GM12878 (cell line): ENCODE measurements at regions not wholly inside any gene's neighbourhood (a gene's known extent, or its start where the extent isn't known, plus 50 kb on each side); places are given as distances from the start of the nearest gene placed in this dataset.

Experiments
- ATAC-seq: fragments of 200-7000 bp; cut with Tn5 transposase; 3 replicates; pipeline ENCODE4 v1.9.1; 2020; ENCODE audit warnings: mild to moderate bottlenecking, moderate library complexity
- BruUV-seq: library from RNA; stranded (reverse); fragments of 400-500 nt; replicated peaks from 2 replicates; lab custom pipeline; 2021; lab: Mats Ljungman, UMichigan
- CTCF ChIA-PET: fragments of 300-600 bp; sonication (Branson Sonifier 250); formaldehyde crosslinking; extraction: SDS; loops from one replicate; lab custom pipeline; 2021; ENCODE audit warnings: inconsistent platforms; lab: Yijun Ruan, JAX
- POLR2A ChIA-PET: fragments of 350-600 bp; formaldehyde crosslinking; extraction: SDS; loops from one replicate; lab custom pipeline; 2021; ENCODE audit warnings: inconsistent platforms; lab: Charles Lee
- RAD21 ChIA-PET: fragments of 300-600 bp; sonication (Branson Sonifier 250); formaldehyde crosslinking; loops from one replicate; lab custom pipeline; 2023; ENCODE audit warnings: antibody characterized with exemption; ENCODE audit not compliant: unreplicated experiment; lab: Charles Lee
- SMC1A ChIA-PET: fragments of 300-600 bp; sonication (Branson Sonifier 250); formaldehyde crosslinking; loops from one replicate; lab custom pipeline; 2023; ENCODE audit not compliant: unreplicated experiment, uncharacterized antibody; lab: Charles Lee
- DNase-seq: peaks from one replicate; pipeline ENCODE4 v3.0.0-alpha.2; 2011; ENCODE audit warnings: low read depth, low spot score
- FAIRE-seq: peaks from 3 replicates; lab custom pipeline; 2011; peaks lifted over from hg19 to GRCh38; lab: Jason Lieb, UNC
- H2AFZ ChIP-seq: 2 replicates; pipeline ENCODE4 v1.6.0; 2011; ENCODE audit warnings: low read depth, low read length, control low read depth; ENCODE audit not compliant: control insufficient read depth
- H3K27ac ChIP-seq: 2 replicates; pipeline ENCODE4 v1.5.1; 2011; ENCODE audit warnings: control low read depth; ENCODE audit not compliant: control insufficient read depth, insufficient read depth
- H3K27me3 ChIP-seq, 2 experiments: replicated peaks in 1 of 2; 2 replicates each; pipeline versions ENCODE4 v1.6.0 to v1.6.1; 2011; ENCODE audit warnings: low read length in 1 of 2; ENCODE audit not compliant: control insufficient read depth in 2 of 2, insufficient read depth in 2 of 2
- H3K36me3 ChIP-seq, 2 experiments: 2 replicates each; pipeline ENCODE4 v1.5.1; 2011; ENCODE audit warnings: low read length in 1 of 2; ENCODE audit not compliant: control insufficient read depth in 2 of 2, insufficient read depth in 2 of 2
- H3K4me1 ChIP-seq: 2 replicates; pipeline ENCODE4 v1.6.1; 2011; ENCODE audit warnings: mild to moderate bottlenecking, low read length, moderate library complexity, mixed read lengths; ENCODE audit not compliant: control insufficient read depth, insufficient read depth
- H3K4me2 ChIP-seq: 2 replicates; pipeline ENCODE4 v1.6.0; 2011; ENCODE audit warnings: control low read depth; ENCODE audit not compliant: control insufficient read depth, insufficient read depth
- H3K4me3 ChIP-seq: fragments of 200-600 bp; sonication (generic); 2 replicates; pipeline ENCODE4 v1.5.1; 2016
- H3K79me2 ChIP-seq: 2 replicates; pipeline ENCODE4 v1.6.0; 2011; ENCODE audit warnings: low read length; ENCODE audit not compliant: control insufficient read depth, insufficient read depth
- H3K9ac ChIP-seq: 2 replicates; pipeline ENCODE4 v1.8.0; 2011; ENCODE audit warnings: low read length, control low read depth, mixed read lengths; ENCODE audit not compliant: control insufficient read depth, insufficient read depth
- H3K9me3 ChIP-seq: replicated peaks from 3 replicates; pipeline ENCODE4 v1.5.1; 2011; ENCODE audit warnings: mild to moderate bottlenecking, low read length; ENCODE audit not compliant: control insufficient read depth, insufficient read depth
- H4K20me1 ChIP-seq: 2 replicates; pipeline ENCODE4 v1.6.0; 2011; ENCODE audit not compliant: control insufficient read depth, insufficient read depth
- BHLHE40 ChIP-seq, 2 experiments: fragments of 450-650 bp in 1 of 2; IDR thresholded peaks; 2 replicates each; pipeline ENCODE4 v1.6.1; 2011 to 2017; ENCODE audit warnings: low read depth in 2 of 2, borderline replicate concordance in 1 of 2, improper control_type of control experiment in 1 of 2, low read length in 1 of 2, mild to moderate bottlenecking in 1 of 2
- E4F1 ChIP-seq: fragments of 450-650 bp; IDR thresholded peaks from 2 replicates; pipeline ENCODE4 v1.6.1; 2018; ENCODE audit warnings: borderline replicate concordance, mild to moderate bottlenecking; ENCODE audit not compliant: partially characterized antibody
- FOS ChIP-seq: IDR thresholded peaks from 3 replicates; pipeline ENCODE4 v1.6.1; 2011; ENCODE audit warnings: borderline replicate concordance; ENCODE audit not compliant: insufficient read length; ENCODE audit errors: extremely low read depth
- NFIC ChIP-seq: IDR thresholded peaks from 2 replicates; pipeline ENCODE4 v1.6.1; 2012; ENCODE audit warnings: low read depth, mild to moderate bottlenecking, inconsistent platforms, low read length, moderate library complexity
- REST ChIP-seq: IDR thresholded peaks from 2 replicates; pipeline ENCODE4 v1.6.1; 2012; ENCODE audit warnings: mild to moderate bottlenecking, low read depth, low read length
- SMAD5 ChIP-seq: IDR thresholded peaks from 2 replicates; pipeline ENCODE4 v1.6.1; 2016; ENCODE audit warnings: antibody characterized with exemption, low read depth
- SREBF1 ChIP-seq: IDR thresholded peaks from 2 replicates; pipeline ENCODE4 v1.6.1; 2012; ENCODE audit warnings: mild to moderate bottlenecking, low read length
- TCF7 ChIP-seq: IDR thresholded peaks from 2 replicates; pipeline ENCODE4 v1.6.1; 2014; ENCODE audit warnings: antibody characterized with exemption, borderline replicate concordance
- ZSCAN29 ChIP-seq: fragments of 450-650 bp; IDR thresholded peaks from 2 replicates; pipeline ENCODE4 v1.6.1; 2017; ENCODE audit warnings: mild to moderate bottlenecking, moderate library complexity
- WGBS: methylation state at CpG from one replicate; pipeline ENCODE4 v1.1.6; 2016; ENCODE audit warnings: low lambda C conversion rate; ENCODE audit not compliant: insufficient replicate concordance, insufficient coverage; ENCODE audit errors: missing lambda C conversion rate; 5-methylcytosine and 5-hydroxymethylcytosine counted together
- in situ Hi-C: fragments of 300-500 bp; cut with MboI; formaldehyde crosslinking; loops from 9 replicates; pipeline ENCODE4 v1.14.3; 2018; ENCODE audit warnings: mixed read lengths
- intact Hi-C: fragments of 100-400 bp; cut with micrococcal nuclease; formaldehyde crosslinking; loops from one replicate; pipeline ENCODE4 v1.14.2; 2022; ENCODE audit not compliant: unreplicated experiment

- TF ChIP-seq E4F1: no peak
Observed at GRCh38 chr5:147075187-147075586, 159.6 kb upstream of the STK32A start (continued).

DNA sequence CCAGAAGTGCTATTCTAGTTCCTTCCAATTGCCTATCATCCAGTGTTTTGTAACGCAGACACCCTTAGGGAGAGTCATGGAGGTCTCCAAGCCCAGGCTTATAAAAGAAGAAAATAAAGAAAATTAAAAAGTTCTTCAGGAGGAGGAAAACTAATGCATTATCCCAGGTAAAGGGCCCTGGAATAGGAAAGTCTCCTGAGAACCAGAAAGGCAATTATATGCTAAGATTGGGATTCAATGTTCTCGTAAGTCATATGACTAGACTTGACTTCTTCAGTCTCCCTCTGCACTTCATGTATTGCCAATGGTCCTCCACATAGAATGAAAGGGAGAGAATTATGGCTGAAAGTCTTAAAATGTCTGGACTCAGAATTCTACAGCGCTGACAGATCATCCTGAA is 154.4 kb upstream of the STK32A start:
- no peak for ATAC-seq

DNA sequence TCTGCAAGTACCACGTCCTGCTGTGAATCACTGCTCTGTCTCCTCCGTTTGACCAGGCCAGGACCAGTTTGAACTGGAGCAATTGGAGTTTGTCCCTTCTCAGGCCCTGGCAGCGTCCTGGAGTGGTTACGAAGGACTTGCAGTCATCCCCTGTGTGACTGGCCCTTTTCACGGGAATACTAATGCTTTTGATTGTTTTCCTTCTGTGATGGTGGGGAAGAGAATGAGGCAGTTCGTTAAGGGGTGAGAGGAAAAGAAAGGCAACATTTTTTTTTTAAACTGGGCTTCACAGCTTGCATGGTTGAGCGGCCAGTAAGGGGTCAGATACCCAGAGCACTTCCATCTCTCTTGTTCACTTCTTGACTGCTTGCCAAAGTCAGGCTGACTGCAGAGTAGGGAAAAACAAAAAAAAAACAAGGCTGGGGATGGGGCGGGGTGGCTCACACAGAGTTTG is 153.5 kb upstream of the STK32A start:
- ChIA-PET CTCF (no interaction called here), RAD21 (no interaction called here), SMC1A (no interaction called here), POLR2A (no interaction called here)
- Histone ChIP-seq H3K36me3 (no peaks in the 10 kb centered on the region), H4K20me1 (no peaks in the 10 kb centered on the region), H2AFZ (no peak overlapping the region), H3K27me3 (no peaks in the 10 kb centered on the region), H3K79me2 (no peaks in the 10 kb centered on the region), H3K4me3 (no peak overlapping the region), H3K9ac (no peak overlapping the region), H3K27ac (no peak overlapping the region), H3K4me1 (no peaks in the 10 kb centered on the region), H3K4me2 (no peak overlapping the region), H3K9me3 (no peaks in the 10 kb centered on the region)
- no peak for DNase-seq
- FAIRE-seq: no peak
- intact Hi-C loops: no loop called here
- no TSS peak for BruUV-seq
- WGBS: 26% methylated on average over 8 of the region's 8 CpGs
- in situ Hi-C loops: no loop called here
- ATAC-seq: no peak
- TF ChIP-seq NFIC (no peak), TCF7 (no peak), REST (no peak), ZSCAN29 (no peak), SREBF1 (no peak), FOS (no peak), SMAD5 (no peak)

More for the DNA sequence above, 154.4 kb upstream of the STK32A start:
- SMC1A ChIA-PET: no interaction called here
- Histone ChIP-seq H2AFZ (no peak overlapping the region), H3K79me2 (no peaks in the 10 kb centered on the region), H3K4me3 (no peak overlapping the region), H3K4me2 (no peak overlapping the region)
- TF ChIP-seq BHLHE40 (IDR thresholded peaks at IDR 0.05; ENCODE audit: borderline replicate concordance in 1 of 2, low read depth in 2 of 2, low read length in 1 of 2): no peak
- TF ChIP-seq, all 136 proteins: peak for 0
- WGBS: 57% methylated on average over 3 of the region's 3 CpGs
- Histone ChIP-seq H4K20me1 (no peaks in the 10 kb centered on the region), H3K27ac (no peak overlapping the region), H3K4me1 (no peaks in the 10 kb centered on the region), H3K36me3 (no peaks in the 10 kb centered on the region), H3K9me3 (no peaks in the 10 kb centered on the region), H3K27me3 (no peaks in the 10 kb centered on the region), H3K9ac (no peak overlapping the region)
- ChIA-PET RAD21 (no interaction called here), CTCF (no interaction called here), POLR2A (no interaction called here)
- no TSS peak for BruUV-seq
- FAIRE-seq (no peak), DNase-seq (no peak)
- intact Hi-C loops (no loop called here), in situ Hi-C loops (no loop called here)
